ENCODE measurements at regions not wholly inside any gene's neighbourhood (a gene's known extent, or its start where the extent isn't known, plus 50 kb on each side); places are given as distances from the start of the nearest gene placed in this dataset.

GRCh38 chr14:82490397-82490796 lies 956.7 kb upstream of the SEL1L start:
- DNase-seq, result no peak

GRCh38 chr14:82492157-82492556 lies 958.5 kb upstream of the SEL1L start:
- no peak for DNase-seq

- DNase-seq, result no peak
These were observed 966.6 kb upstream of the SEL1L start for GRCh38 chr14:82500222-82500621.

- no peak for DNase-seq
These were observed 967.9 kb upstream of the SEL1L start for GRCh38 chr14:82501554-82501953.

- no peak for DNase-seq
These were observed 968.4 kb upstream of the SEL1L start for GRCh38 chr14:82502043-82502442.

GRCh38 chr14:82504894-82505293 lies 971.2 kb upstream of the SEL1L start:
- DNase-seq, result no peak

GRCh38 chr14:82510007-82510406 lies 976.4 kb upstream of the SEL1L start:
- no peak for DNase-seq

- DNase-seq, result no peak
These were observed 977.7 kb upstream of the SEL1L start for GRCh38 chr14:82511399-82511798.

GRCh38 chr14:82520765-82521164 lies 987.1 kb upstream of the SEL1L start:
- DNase-seq, result no peak

- DNase-seq, result no peak
These were observed 987.5 kb upstream of the SEL1L start for GRCh38 chr14:82521191-82521590.

- no peak for DNase-seq
These were observed 994.4 kb upstream of the SEL1L start for GRCh38 chr14:82528016-82528415.

GRCh38 chr14:82533351-82533750 lies 999.7 kb upstream of the SEL1L start:
- DNase-seq, result no peak

GRCh38 chr14:82536566-82536965 lies 1002.9 kb upstream of the SEL1L start:
- no peak for DNase-seq

- no peak for DNase-seq
These were observed 1004.2 kb upstream of the SEL1L start for GRCh38 chr14:82537831-82538230.

GRCh38 chr14:82546401-82546800 lies 1012.7 kb upstream of the SEL1L start:
- no peak for DNase-seq

GRCh38 chr14:82549306-82549990 lies 1015.8 kb upstream of the SEL1L start:
- DNase-seq, result no peak

- DNase-seq, result no peak
These were observed 1029.2 kb upstream of the SEL1L start for GRCh38 chr14:82562881-82563280.

GRCh38 chr14:82565825-82566224 lies 1032.2 kb upstream of the SEL1L start:
- DNase-seq, result no peak

GRCh38 chr14:82587226-82587625 lies 1053.6 kb upstream of the SEL1L start:
- DNase-seq, result no peak

GRCh38 chr14:82595466-82595865 lies 1061.8 kb upstream of the SEL1L start:
- no peak for DNase-seq

GRCh38 chr14:82602794-82603193 lies 1069.1 kb upstream of the SEL1L start:
- DNase-seq, result no peak

GRCh38 chr14:82604819-82605218 lies 1071.2 kb upstream of the SEL1L start:
- DNase-seq, result no peak

- no peak for DNase-seq
These were observed 1088.3 kb upstream of the SEL1L start for GRCh38 chr14:82621881-82622450.

- DNase-seq, result no peak
These were observed 1092.8 kb upstream of the SEL1L start for GRCh38 chr14:82626156-82627066.
